Right lung (tissue), 2 donors: ENCODE measurements at regions not wholly inside any gene's neighbourhood (a gene's known extent, or its start where the extent isn't known, plus 50 kb on each side); places are given as distances from the start of the nearest gene placed in this dataset.

ENCODE experiments used
- DNase-seq, 2 donors: peaks; one replicate each; pipeline ENCODE4 v3.0.0-alpha.2; 2013

DNA sequence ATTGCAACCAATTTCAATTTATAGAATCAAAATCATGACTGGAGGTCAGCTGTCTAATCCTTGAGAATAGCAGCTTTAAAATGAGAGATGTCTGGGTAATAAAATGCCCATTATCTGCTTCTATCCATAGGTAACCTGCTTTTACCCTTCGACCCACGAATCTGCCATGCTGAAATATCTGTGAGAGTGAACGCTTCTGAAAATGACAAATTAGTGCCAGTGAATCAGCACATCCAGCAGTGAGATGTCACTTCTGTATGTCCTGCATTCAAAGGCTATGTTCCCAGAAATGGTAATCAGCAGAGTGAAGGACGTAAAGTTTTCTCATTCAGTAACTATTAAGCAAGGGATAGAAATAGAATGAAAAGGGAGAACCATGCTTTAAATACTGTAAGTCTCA lies 532.4 kb upstream of the ITGA1 start:
- DNase-seq: no peak

DNA sequence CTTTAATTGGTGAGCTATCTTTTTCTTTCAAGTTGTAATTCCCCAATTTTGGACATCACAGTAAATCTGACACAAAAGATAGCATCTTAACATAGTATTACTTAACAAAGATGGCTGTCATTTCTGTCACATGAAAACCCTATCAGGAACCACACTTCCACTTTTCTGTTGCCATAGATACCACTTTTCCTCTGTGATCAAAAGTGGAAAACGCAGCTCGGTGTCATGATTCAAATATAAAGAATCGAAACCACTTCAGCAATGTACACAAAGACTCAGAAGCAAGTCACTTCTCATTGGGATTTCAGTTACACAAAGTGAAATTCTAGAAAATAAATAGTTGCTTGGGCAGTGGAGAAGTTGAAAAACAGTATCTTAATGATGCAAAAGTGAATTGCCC lies 524.9 kb upstream of the ITGA1 start:
- no peak for DNase-seq

DNA sequence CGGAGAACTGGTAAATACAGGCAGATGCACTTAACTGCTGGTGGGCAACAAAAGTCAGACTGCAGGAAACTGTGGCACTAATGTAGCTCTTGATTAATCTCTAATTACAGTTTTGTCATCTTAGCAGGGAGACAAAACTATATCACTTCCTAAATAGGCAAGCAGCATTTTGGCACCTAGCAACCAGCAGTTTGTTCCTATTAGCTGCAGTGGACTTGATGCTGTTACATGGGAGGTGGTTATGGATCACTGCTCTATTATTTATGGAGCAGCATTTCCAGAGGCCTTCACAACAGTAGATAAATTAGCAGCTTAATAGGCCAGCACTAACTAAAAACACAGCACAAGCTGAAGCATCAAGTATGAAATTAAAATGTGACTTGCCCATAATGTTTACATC lies 518.3 kb upstream of the ITGA1 start:
- DNase-seq: no peak

DNA sequence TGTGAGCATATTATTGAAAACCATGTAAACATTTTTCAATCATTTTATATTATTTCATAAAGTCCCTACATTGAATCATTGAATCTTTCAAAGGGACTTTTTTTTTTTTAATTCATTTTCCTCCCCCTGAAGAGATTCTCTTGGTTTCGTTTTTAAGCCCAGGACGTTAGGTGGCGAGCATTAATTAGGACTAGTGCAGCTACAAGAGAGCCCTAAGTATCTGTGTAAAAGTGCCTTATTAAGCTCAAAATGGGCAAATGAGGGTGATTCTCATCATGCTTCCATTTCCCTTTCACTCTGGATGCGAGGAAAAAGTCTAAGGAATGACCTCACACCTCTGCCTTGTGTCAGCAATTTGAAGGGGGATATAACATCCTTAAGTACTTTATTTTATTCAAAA lies 517.9 kb upstream of the ITGA1 start:
- no peak for DNase-seq

DNA sequence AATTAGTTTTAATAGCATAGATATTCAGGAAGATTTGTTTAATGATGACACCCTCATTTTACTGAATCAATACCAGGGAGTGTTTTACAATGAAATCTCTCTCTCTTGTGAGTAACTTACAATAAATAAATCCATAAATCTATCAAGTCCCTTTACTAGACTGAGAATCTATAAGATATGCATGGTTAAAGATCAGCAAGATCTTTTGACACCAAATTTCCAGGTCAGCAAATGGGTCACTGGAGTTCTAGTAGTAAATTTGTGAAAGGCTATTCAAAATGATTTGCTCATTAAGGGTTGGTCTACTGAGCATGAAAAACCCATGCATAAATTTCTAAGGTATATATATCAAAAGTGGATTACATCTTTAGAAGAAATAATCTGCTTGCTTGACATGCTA lies 512.1 kb upstream of the ITGA1 start:
- no peak for DNase-seq

GRCh38 chr5:52277101-52277500 lies 510.6 kb upstream of the ITGA1 start:
- DNase-seq: no peak

GRCh38 chr5:52282647-52283046 lies 505.1 kb upstream of the ITGA1 start:
- no peak for DNase-seq

- DNase-seq: no peak
Observed at GRCh38 chr5:52283221-52283620, 504.5 kb upstream of the ITGA1 start.

DNA sequence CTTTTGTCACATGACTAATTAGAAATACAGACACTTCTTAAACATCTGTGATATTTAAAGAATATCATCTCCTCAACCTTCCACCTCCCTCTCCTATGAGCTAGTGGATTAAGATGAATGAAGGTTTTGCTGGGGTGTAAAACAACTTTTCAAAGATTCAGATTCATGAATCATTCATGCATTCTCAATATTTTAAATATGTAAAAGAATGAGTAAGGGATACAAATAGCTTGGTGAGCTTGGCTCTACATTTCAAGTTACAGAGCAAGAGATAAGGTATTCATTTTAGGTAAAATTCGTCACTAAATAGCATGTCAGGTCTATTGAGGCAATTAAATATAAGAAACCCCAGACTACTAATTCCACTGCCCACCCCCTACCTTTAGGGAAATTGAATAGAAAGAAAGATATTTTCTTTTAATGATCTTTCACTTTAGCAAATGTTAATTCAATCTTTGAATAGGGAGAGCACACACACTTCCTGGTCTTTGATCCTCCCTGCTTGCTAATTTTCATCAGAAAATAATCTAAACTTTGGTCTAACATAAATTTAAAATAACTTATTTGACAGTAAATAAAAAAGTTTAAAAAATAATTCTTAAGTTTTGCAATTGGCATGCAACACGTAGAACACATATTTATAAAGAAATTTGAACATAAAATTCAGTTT lies 486.9 kb upstream of the ITGA1 start:
- DNase-seq: no peak

DNA sequence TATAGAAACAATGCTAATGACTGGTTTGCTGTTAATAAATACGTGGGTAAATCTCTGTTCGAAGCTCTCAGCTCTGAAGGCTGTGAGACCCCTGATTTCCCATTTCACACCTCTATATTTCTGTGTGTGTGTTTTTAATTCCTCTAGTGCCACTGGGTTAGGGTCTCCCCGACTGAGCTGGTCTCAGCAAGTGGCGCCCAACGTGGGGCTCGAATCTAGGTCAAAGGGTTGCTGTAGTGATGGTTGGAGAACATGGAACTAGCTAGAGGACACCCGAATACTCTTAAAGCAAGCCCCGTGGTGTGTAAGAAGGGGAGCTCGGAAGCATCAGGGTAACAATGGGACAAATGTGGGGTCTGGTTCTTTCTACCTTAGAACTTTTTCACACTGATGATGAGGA lies 482.9 kb upstream of the ITGA1 start:
- DNase-seq: peak in 1 of 2 donors; percentile 0

DNA sequence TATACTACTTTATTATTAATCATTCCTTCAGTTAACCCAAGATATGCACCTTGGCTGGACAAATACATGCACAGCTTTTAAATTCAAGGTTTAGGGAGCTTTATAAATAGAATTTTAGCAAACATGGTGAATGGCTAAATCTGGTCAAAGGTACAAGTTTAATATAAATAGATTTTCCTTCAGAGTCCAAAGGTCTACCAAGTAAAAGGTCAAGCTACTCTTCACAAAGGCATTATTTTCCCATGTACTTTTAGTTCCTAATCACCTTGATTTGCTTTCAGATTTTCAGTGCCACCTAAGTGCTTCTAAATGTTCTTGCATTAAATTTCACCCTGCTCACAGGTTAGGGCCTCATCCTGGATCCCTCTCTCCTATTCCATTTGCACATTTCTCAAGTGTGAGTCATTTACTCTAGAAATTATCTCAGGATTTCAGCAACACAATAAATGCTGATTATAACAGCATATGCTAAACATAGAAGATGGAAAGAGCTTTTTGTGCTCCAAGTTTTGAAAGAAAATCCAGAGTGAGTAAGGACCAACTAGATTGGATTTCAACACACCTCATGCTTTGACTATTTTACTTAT lies 459.4 kb upstream of the ITGA1 start:
- DNase-seq: no peak

DNA sequence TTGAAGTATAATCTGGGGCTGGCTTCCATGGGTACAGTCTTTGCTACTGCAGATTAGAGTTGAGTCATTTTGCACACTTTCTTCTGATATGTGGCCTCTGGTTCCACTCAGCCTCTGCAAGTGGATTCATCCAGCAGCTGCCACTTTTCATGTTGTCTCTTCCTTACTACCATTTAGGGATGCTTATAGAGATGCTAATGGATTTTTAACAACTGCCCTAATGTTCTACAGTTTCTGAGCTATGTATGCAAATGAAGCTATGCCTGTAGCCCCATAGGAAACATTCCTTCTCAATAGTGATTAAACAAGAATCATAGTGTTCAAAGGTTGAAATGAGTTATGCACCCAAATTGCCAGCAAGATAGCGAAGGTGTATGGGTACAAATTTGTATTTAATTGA lies 456.0 kb upstream of the ITGA1 start:
- no peak for DNase-seq

- DNase-seq: no peak
Observed at GRCh38 chr5:52334367-52334766, 453.3 kb upstream of the ITGA1 start.

DNA sequence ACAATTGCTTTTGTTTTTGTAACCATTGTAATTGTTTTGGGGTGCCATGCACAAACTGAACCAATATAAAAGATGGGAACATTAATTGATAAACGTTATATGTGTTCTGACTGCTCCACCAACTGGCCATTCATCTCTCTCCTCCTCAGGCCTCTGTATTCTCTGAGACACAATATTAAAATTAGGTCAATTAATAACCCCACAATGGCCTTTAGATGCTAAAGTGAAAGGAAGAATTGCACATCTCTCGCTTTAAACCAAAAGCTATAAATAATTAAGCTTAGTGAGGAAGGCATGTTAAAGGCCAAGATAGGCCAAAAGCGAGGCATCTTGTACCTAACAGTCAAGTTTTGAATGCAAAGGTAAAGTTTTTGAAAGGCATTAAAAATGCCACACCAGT lies 448.4 kb upstream of the ITGA1 start:
- no peak for DNase-seq

DNA sequence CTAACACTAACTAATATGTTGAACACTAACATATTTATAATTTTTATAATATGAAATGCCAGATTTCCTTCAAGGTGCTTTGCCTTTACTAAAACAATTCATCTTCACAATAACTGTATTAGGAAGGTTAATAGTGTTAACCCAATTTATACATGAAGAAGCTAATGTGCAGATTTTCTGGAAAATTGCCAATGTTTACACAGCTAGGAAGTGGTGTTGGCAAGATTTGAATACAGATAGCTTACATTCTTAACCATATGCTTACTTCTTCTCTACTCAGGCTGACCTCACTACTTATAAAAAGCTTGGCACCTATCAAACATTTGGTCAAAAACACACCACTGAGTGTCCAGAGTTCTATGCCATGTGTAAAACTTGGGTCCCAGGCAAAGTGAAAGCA lies 445.4 kb upstream of the ITGA1 start:
- DNase-seq: peak in 1 of 2 donors; percentile 2

DNA sequence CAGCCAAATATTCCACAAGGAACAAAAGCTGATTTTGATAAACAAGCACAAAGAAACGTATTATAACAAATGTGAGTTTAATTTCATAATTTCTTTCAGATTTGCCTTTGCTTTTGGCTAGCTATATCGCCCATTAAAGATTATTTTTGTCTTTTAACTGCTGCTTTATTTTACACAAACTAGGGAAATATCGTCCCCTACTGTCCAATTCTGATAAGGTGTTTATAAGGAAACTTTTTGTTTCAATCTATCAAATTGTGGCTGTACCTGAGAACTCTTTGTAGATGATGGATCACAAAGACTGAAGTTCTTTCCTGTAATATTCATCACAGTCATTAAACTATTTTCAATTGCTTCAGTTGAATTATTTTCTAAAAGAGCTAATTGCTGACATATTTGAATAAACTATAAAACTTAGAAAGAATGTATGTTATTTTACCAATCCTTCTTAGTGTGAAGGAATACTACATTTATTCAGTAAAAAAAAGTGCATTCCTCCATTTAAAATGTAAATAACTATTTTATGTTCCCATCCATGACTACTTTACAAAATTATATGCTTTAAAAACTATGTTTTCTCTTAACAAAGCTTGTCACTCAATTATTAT lies 431.3 kb upstream of the ITGA1 start:
- peak in 1 of 2 donors; percentile 1 for DNase-seq

GRCh38 chr5:52359261-52359660 lies 428.5 kb upstream of the ITGA1 start:
- DNase-seq: no peak

GRCh38 chr5:52360985-52361384 lies 426.7 kb upstream of the ITGA1 start:
- DNase-seq: no peak

GRCh38 chr5:52374286-52374685 lies 413.4 kb upstream of the ITGA1 start:
- DNase-seq: no peak

DNA sequence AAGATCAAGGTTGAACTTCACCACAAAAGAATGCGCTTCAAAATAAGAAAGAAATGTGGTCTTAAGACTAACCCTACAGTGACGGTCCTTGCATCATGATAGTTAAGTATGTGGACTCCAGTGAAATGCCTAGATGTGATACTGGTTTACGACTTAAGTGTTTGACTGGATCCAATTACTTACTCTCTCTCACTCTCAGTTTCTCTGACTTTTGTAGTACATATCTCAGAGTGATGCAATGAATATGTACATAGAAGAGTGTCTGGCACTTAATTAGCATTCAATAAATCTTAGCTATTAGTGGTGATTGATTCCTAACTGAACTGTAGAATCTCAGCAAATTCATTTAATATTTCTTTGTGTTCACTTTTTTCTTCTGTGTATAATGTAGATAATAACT lies 411.7 kb upstream of the ITGA1 start:
- DNase-seq: no peak

GRCh38 chr5:52376592-52376991 lies 411.1 kb upstream of the ITGA1 start:
- DNase-seq: no peak

GRCh38 chr5:52378237-52378636 lies 409.5 kb upstream of the ITGA1 start:
- no peak for DNase-seq

GRCh38 chr5:52388349-52388748 lies 399.4 kb upstream of the ITGA1 start:
- DNase-seq: no peak

DNA sequence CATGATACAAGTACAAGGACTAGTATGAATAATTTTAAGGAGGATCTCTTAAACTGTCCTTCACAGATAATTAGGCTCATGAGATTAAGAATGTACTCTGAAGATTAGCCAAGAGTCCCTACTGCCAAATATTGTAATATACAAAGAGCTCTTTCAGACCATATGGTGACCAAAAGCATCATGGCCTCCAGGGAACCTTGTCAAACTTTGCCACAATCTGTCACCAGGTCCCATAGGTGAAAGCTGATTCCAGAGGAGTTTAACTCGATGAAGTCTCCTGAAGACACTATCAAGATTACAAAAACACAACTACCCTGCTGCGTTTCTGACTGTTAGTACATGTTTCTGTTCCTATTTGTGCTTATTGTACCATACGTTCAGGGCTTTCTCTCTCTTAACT lies 395.4 kb upstream of the ITGA1 start:
- DNase-seq: no peak
